A549 (cell line): ENCODE measurements at regions not wholly inside any gene's neighbourhood (a gene's known extent, or its start where the extent isn't known, plus 50 kb on each side); places are given as distances from the start of the nearest gene placed in this dataset.

ENCODE experiments used
- ATAC-seq, 2 experiments: fragments of 200-7000 bp in 1 of 2; fragments of >200 bp in 1 of 2; cut with Nextera tagmentation in 1 of 2; cut with Tn5 transposase in 1 of 2; 3 replicates each; pipeline versions ENCODE4 v1.8.0 to v1.9.1; 2018 to 2020; ENCODE audit warnings: mild to moderate bottlenecking in 1 of 2, moderate library complexity in 1 of 2
- CTCF ChIA-PET: fragments of 300-600 bp; sonication (Branson Sonifier 250); formaldehyde crosslinking; extraction: SDS; loops from one replicate; lab custom pipeline; 2021; ENCODE audit warnings: antibody characterized with exemption, inconsistent platforms; lab: Yijun Ruan, JAX
- POLR2A ChIA-PET: fragments of 350-600 bp; formaldehyde crosslinking; extraction: SDS; loops from one replicate; lab custom pipeline; 2021; ENCODE audit warnings: antibody characterized with exemption, inconsistent platforms; lab: Yijun Ruan, JAX
- DNase-seq, 2 experiments: peaks; one replicate each; pipeline versions ENCODE4 v3.0.0 to v3.0.0-alpha.2; 2011 to 2016; ENCODE audit warnings: low read depth in 1 of 2, low spot score in 1 of 2
- FAIRE-seq: peaks from 2 replicates; lab custom pipeline; 2011; peaks lifted over from hg19 to GRCh38; lab: Jason Lieb, UNC
- H3K27ac ChIP-seq, 2 experiments: fragments of >200 bp; sonication (Bioruptor Twin); formaldehyde crosslinking; 3 replicates each; pipeline ENCODE4 v1.5.1; 2016 to 2017
- H3K4me1 ChIP-seq: fragments of >200 bp; sonication (Bioruptor Twin); formaldehyde crosslinking; 3 replicates; pipeline ENCODE4 v1.6.1; 2016
- H3K4me2 ChIP-seq: fragments of >200 bp; sonication (Bioruptor Twin); formaldehyde crosslinking; 3 replicates; pipeline ENCODE4 v1.6.1; 2016
- H3K4me3 ChIP-seq: fragments of >200 bp; sonication (Bioruptor Twin); formaldehyde crosslinking; 3 replicates; pipeline ENCODE4 v1.5.1; 2016
- H3K9me3 ChIP-seq: fragments of >200 bp; sonication (Bioruptor Twin); formaldehyde crosslinking; 3 replicates; pipeline ENCODE4 v1.6.1; 2016
- ATOH8 ChIP-seq: fragments of 250-450 bp; sonication (Bioruptor Pico); IDR thresholded peaks from 2 replicates; pipeline ENCODE4 v1.5.0; 2020; ENCODE audit warnings: low read depth, mild to moderate bottlenecking, moderate library complexity
- CEBPB ChIP-seq, 2 experiments: fragments of >200 bp in 1 of 2; sonication (Bioruptor Twin) in 1 of 2; formaldehyde crosslinking in 1 of 2; IDR thresholded peaks; 2 replicates each; pipeline ENCODE4 v1.6.1; 2012 to 2016
- EHMT2 ChIP-seq: fragments of 200-600 bp; sonication (generic); IDR thresholded peaks from 2 replicates; pipeline ENCODE4 v1.6.1; 2016; ENCODE audit warnings: antibody characterized with exemption, low read depth, mild to moderate bottlenecking, moderate library complexity
- EP300 ChIP-seq, 2 experiments: fragments of >200 bp; sonication (Bioruptor Twin); formaldehyde crosslinking; IDR thresholded peaks; 2 replicates in 1 of 2; 3 replicates in 1 of 2; pipeline ENCODE4 v1.6.1; 2016 to 2017
- ESRRA ChIP-seq: fragments of 150-350 bp; IDR thresholded peaks from 2 replicates; pipeline ENCODE4 v1.6.1; 2014; ENCODE audit warnings: mild to moderate bottlenecking, low read length, borderline replicate concordance
- FOXS1 ChIP-seq: fragments of 250-450 bp; sonication (Bioruptor Pico); IDR thresholded peaks from 2 replicates; pipeline ENCODE4 v1.5.0; 2020; ENCODE audit warnings: mild to moderate bottlenecking, moderate library complexity
- GATA3 ChIP-seq: IDR thresholded peaks from 2 replicates; pipeline ENCODE4 v1.6.1; 2012; ENCODE audit warnings: borderline replicate concordance
- HOXA7 ChIP-seq: fragments of 250-450 bp; sonication (Bioruptor Pico); IDR thresholded peaks from 2 replicates; pipeline ENCODE4 v1.5.0; 2020; ENCODE audit warnings: mild to moderate bottlenecking, moderate library complexity
- HOXB13 ChIP-seq: fragments of 250-450 bp; sonication (Bioruptor Pico); IDR thresholded peaks from 2 replicates; pipeline ENCODE4 v1.5.0; 2020; ENCODE audit warnings: low read depth, mild to moderate bottlenecking, moderate library complexity
- JUNB ChIP-seq: fragments of >200 bp; sonication (Bioruptor Twin); formaldehyde crosslinking; IDR thresholded peaks from 2 replicates; pipeline ENCODE4 v1.6.1; 2016
- KDM5A ChIP-seq: fragments of 200-600 bp; sonication (generic); IDR thresholded peaks from 2 replicates; pipeline ENCODE4 v1.6.1; 2016; ENCODE audit warnings: antibody characterized with exemption, mild to moderate bottlenecking
- MAFK ChIP-seq: fragments of 450-650 bp; IDR thresholded peaks from 2 replicates; pipeline ENCODE4 v1.6.1; 2014; ENCODE audit not compliant: partially characterized antibody
- MAZ ChIP-seq: fragments of 150-350 bp; IDR thresholded peaks from 2 replicates; pipeline ENCODE4 v1.6.1; 2014; ENCODE audit warnings: antibody characterized with exemption, low read depth, low read length, borderline replicate concordance
- MYC ChIP-seq: IDR thresholded peaks from 2 replicates; pipeline ENCODE4 v1.6.1; 2012; ENCODE audit warnings: mild to moderate bottlenecking, inconsistent platforms, low read length, improper control_type of control experiment, borderline replicate concordance
- NFE2L2 ChIP-seq: fragments of 150-350 bp; conservative IDR thresholded peaks from 2 replicates; pipeline ENCODE4 v1.6.1; 2014; ENCODE audit warnings: low read length
- NPAS2 ChIP-seq: fragments of 250-450 bp; sonication (Bioruptor Pico); IDR thresholded peaks from 2 replicates; pipeline ENCODE4 v1.8.0; 2022; ENCODE audit warnings: mild to moderate bottlenecking, moderate library complexity, borderline replicate concordance
- PBX3 ChIP-seq: IDR thresholded peaks from 2 replicates; pipeline ENCODE4 v1.6.1; 2012
- POLR2AphosphoS2 ChIP-seq: conservative IDR thresholded peaks from 2 replicates; pipeline ENCODE4 v1.6.1; 2012; ENCODE audit warnings: low read length, improper control_type of control experiment, inconsistent platforms
- RNF2 ChIP-seq: fragments of 200-600 bp; sonication (generic); IDR thresholded peaks from 2 replicates; pipeline ENCODE4 v1.6.1; 2016; ENCODE audit warnings: low read depth, mild to moderate bottlenecking, antibody characterized with exemption, moderate library complexity, borderline replicate concordance
- SMC3 ChIP-seq: fragments of >200 bp; sonication (Bioruptor Twin); formaldehyde crosslinking; IDR thresholded peaks from 3 replicates; pipeline ENCODE4 v1.6.1; 2018; ENCODE audit warnings: inconsistent platforms
- SREBF2 ChIP-seq: fragments of 450-650 bp; IDR thresholded peaks from 2 replicates; pipeline ENCODE4 v1.6.1; 2014; ENCODE audit warnings: mild to moderate bottlenecking, moderate library complexity
- TFCP2L1 ChIP-seq: fragments of 250-450 bp; sonication (Bioruptor Pico); IDR thresholded peaks from 2 replicates; pipeline ENCODE4 v1.5.0; 2021; ENCODE audit warnings: mild to moderate bottlenecking
- ZNF302 ChIP-seq: fragments of 250-450 bp; sonication (Bioruptor Pico); IDR thresholded peaks from 2 replicates; pipeline ENCODE4 v1.9.0; 2021; ENCODE audit warnings: inconsistent platforms, mild to moderate bottlenecking, moderate library complexity
- WGBS: methylation state at CpG from one replicate; pipeline ENCODE4 v1.1.6; 2017; ENCODE audit errors: missing lambda C conversion rate; 5-methylcytosine and 5-hydroxymethylcytosine counted together

- Histone ChIP-seq H3K9me3 (0 out of 3 replicates have a peak, but pooled peaks cover 4% of the 10 kb centered on the region), H3K4me1 (no peaks in the 10 kb centered on the region), H3K27ac (no peak overlapping the region), H3K4me3 (no peak overlapping the region), H3K4me2 (no peak overlapping the region)
- ATAC-seq (no peak), DNase-seq (no peak), FAIRE-seq (no peak)
- TF ChIP-seq JUNB: no peak
- no peak for TF ChIP-seq MAZ
- no peak for TF ChIP-seq MAFK
- no peak for TF ChIP-seq RNF2
- TF ChIP-seq ATOH8 (CRISPR knock-in tag): no peak
- no peak for TF ChIP-seq TFCP2L1 (CRISPR knock-in tag)
- TF ChIP-seq CEBPB (IDR thresholded peaks at IDR 0.05): no peak
- TF ChIP-seq HOXB13 (CRISPR knock-in tag): no peak
- no peak for TF ChIP-seq ZNF302 (CRISPR knock-in tag)
- 3% methylated on average over 2 of the region's 2 CpGs for WGBS
- ChIA-PET POLR2A (no interaction called here), CTCF (no interaction called here)
These were observed 817.8 kb upstream of the CNTNAP5 start for GRCh38 chr2:123207245-123207644.

GRCh38 chr2:123209202-123209601 is 815.9 kb upstream of the CNTNAP5 start:
- 0 out of 3 replicates have a peak, but pooled peaks cover 4% of the 10 kb centered on the region for H3K9me3 ChIP-seq
- H3K4me2 ChIP-seq: no peak overlapping the region
- no peak for FAIRE-seq
- 0% methylated on average over 2 of the region's 2 CpGs for whole genome bisulfite sequencing
- no peak for TF ChIP-seq MYC
- no peak for TF ChIP-seq CEBPB (IDR thresholded peaks at IDR 0.05)
- no peak for TF ChIP-seq SMC3
- no peak for TF ChIP-seq ATOH8 (CRISPR knock-in tag)
- no peak for TF ChIP-seq NFE2L2
- TF ChIP-seq POLR2AphosphoS2: no peak
- TF ChIP-seq HOXA7 (CRISPR knock-in tag): no peak
- TF ChIP-seq EP300 (IDR thresholded peaks at IDR 0.05): no peak
- no peak for TF ChIP-seq GATA3
- no peak for TF ChIP-seq RNF2
- no peak for TF ChIP-seq PBX3
- no peak for TF ChIP-seq FOXS1 (CRISPR knock-in tag)
- no peak for DNase-seq
- ATAC-seq: no peak
- no peaks in the 10 kb centered on the region for H3K4me1 ChIP-seq
- H3K27ac ChIP-seq: no peak overlapping the region
- no peak overlapping the region for H3K4me3 ChIP-seq
- POLR2A ChIA-PET: no interaction called here
- CTCF ChIA-PET: no interaction called here

- no peak overlapping the region for H3K4me3 ChIP-seq
- CTCF ChIA-PET: no interaction called here
- H3K9me3 ChIP-seq: no peaks in the 10 kb centered on the region
- POLR2A ChIA-PET: no interaction called here
- DNase-seq: no peak
- H3K4me1 ChIP-seq: no peaks in the 10 kb centered on the region
- no peak overlapping the region for H3K27ac ChIP-seq
- no peak for ATAC-seq
- H3K4me2 ChIP-seq: no peak overlapping the region
- TF ChIP-seq GATA3: no peak
- no peak for TF ChIP-seq ESRRA
- no peak for TF ChIP-seq POLR2AphosphoS2
- no peak for TF ChIP-seq SREBF2
- TF ChIP-seq SMC3: no peak
- no peak for TF ChIP-seq MAFK
- no peak for TF ChIP-seq MAZ
- TF ChIP-seq EHMT2: no peak
- TF ChIP-seq KDM5A: no peak
- no peak for TF ChIP-seq NPAS2 (CRISPR knock-in tag)
- FAIRE-seq: no peak
These were observed 813.9 kb upstream of the CNTNAP5 start for GRCh38 chr2:123211181-123211580.
